Stimulated activated CD8-positive, alpha-beta memory T cell treated with anti-CD3 and anti-CD28 coated beads, Interleukin-12 subunit alpha, Interleukin-12 subunit beta, amount 100 ng/mL, for 1 hour (primary cell): ENCODE measurements at regions not wholly inside any gene's neighbourhood (a gene's known extent, or its start where the extent isn't known, plus 50 kb on each side); places are given as distances from the start of the nearest gene placed in this dataset.
A peak's percentile ranks its signal among the peaks of the same experiment; 100 is the strongest.

Experiments used
- DNase-seq: peaks from one replicate; pipeline ENCODE4 v3.0.0-alpha.2; 2020; ENCODE audit warnings: low read depth

GRCh38 chr6:105991561-105992314 lies 94.4 kb upstream of the PRDM1 start:
- peak; percentile 15 for DNase-seq

GRCh38 chr6:105990151-105990550 lies 96.0 kb upstream of the PRDM1 start:
- no peak for DNase-seq

- no peak for DNase-seq
Measured at GRCh38 chr6:105988812-105989577, 97.1 kb upstream of the PRDM1 start.

GRCh38 chr6:105988321-105988720 lies 97.8 kb upstream of the PRDM1 start:
- DNase-seq = no peak

- no peak for DNase-seq
Measured at GRCh38 chr6:105987516-105987915, 98.6 kb upstream of the PRDM1 start.

- no peak for DNase-seq
Measured at GRCh38 chr6:105986998-105987397, 99.1 kb upstream of the PRDM1 start.

GRCh38 chr6:105985816-105986632 lies 100.1 kb upstream of the PRDM1 start:
- DNase-seq = no peak

- DNase-seq = no peak
Measured at GRCh38 chr6:105985098-105985815, 100.9 kb upstream of the PRDM1 start.

GRCh38 chr6:105983763-105984162 lies 102.4 kb upstream of the PRDM1 start:
- no peak for DNase-seq

- DNase-seq = no peak
Measured at GRCh38 chr6:105982761-105983540, 103.2 kb upstream of the PRDM1 start.

GRCh38 chr6:105981888-105982358 lies 104.2 kb upstream of the PRDM1 start:
- DNase-seq = no peak

- DNase-seq = no peak
Measured at GRCh38 chr6:105981002-105981887, 104.9 kb upstream of the PRDM1 start.

GRCh38 chr6:105978974-105979373 lies 107.2 kb upstream of the PRDM1 start:
- no peak for DNase-seq

GRCh38 chr6:105977934-105978504 lies 108.1 kb upstream of the PRDM1 start:
- DNase-seq = no peak

- no peak for DNase-seq
Measured at GRCh38 chr6:105974986-105975385, 111.2 kb upstream of the PRDM1 start.

GRCh38 chr6:105972440-105972839 lies 113.7 kb upstream of the PRDM1 start:
- DNase-seq = no peak

- DNase-seq = no peak
Measured at GRCh38 chr6:105968603-105969333, 117.4 kb upstream of the PRDM1 start.

GRCh38 chr6:105967917-105968602 lies 118.1 kb upstream of the PRDM1 start:
- DNase-seq = no peak
